Neural cell (in vitro differentiated cells): ENCODE measurements at regions not wholly inside any gene's neighbourhood (a gene's known extent, or its start where the extent isn't known, plus 50 kb on each side); places are given as distances from the start of the nearest gene placed in this dataset.
A peak's percentile ranks its signal among the peaks of the same experiment; 100 is the strongest.

Source experiments
- H2AFZ ChIP-seq: fragments of 200-600, 300-800 bp; sonication (generic), shearing (Covaris generic); 2 replicates; pipeline ENCODE4 v1.6.0; 2014; ENCODE audit warnings: low read depth, mild to moderate bottlenecking, antibody characterized with exemption, low read length, moderate library complexity
- H3F3A ChIP-seq: fragments of 200-600 bp; shearing (Covaris generic); 2 replicates; pipeline ENCODE4 v1.6.1; 2016; ENCODE audit warnings: mild to moderate bottlenecking, moderate library complexity, mixed read lengths, antibody characterized with exemption, low read length; ENCODE audit not compliant: insufficient read depth, poor library complexity, severe bottlenecking
- H3K27ac ChIP-seq: fragments of 200-600, 300-800 bp; sonication (generic), shearing (Covaris generic); 2 replicates; pipeline ENCODE4 v1.5.1; 2014; ENCODE audit warnings: mild to moderate bottlenecking, low read length, moderate library complexity
- H3K27me3 ChIP-seq: fragments of 300-800, 200-600 bp; sonication (generic), shearing (Covaris generic); 2 replicates; pipeline ENCODE4 v1.6.0; 2014; ENCODE audit warnings: mild to moderate bottlenecking, low read depth, low read length, moderate library complexity; ENCODE audit not compliant: insufficient read depth
- H3K36me3 ChIP-seq: fragments of 300-800, 200-600 bp; sonication (generic), shearing (Covaris generic); 2 replicates; pipeline ENCODE4 v1.5.1; 2014; ENCODE audit warnings: mild to moderate bottlenecking, antibody characterized with exemption, low read length, moderate library complexity; ENCODE audit not compliant: insufficient read depth
- H3K4me2 ChIP-seq: fragments of 300-800, 200-600 bp; sonication (generic), shearing (Covaris generic); 2 replicates; pipeline ENCODE4 v1.6.0; 2014; ENCODE audit warnings: mild to moderate bottlenecking, low read length
- H3K4me3 ChIP-seq: fragments of 300-800, 200-600 bp; sonication (generic), shearing (Covaris generic); 2 replicates; pipeline ENCODE4 v1.5.1; 2014; ENCODE audit warnings: mild to moderate bottlenecking, low read length, moderate library complexity
- H3K79me2 ChIP-seq: fragments of 200-600 bp; shearing (Covaris generic); replicated peaks from 2 replicates; pipeline ENCODE4 v1.6.0; 2014; ENCODE audit warnings: mild to moderate bottlenecking, low read length, moderate library complexity; ENCODE audit not compliant: insufficient read depth
- H3K9ac ChIP-seq: fragments of 300-800, 200-600 bp; sonication (generic), shearing (Covaris generic); 2 replicates; pipeline ENCODE4 v1.6.1; 2016; ENCODE audit warnings: mild to moderate bottlenecking, low read length, mixed read lengths
- H3K9me2 ChIP-seq: fragments of 200-600 bp; shearing (Covaris generic); 2 replicates; pipeline ENCODE4 v1.6.1; 2016; ENCODE audit warnings: mild to moderate bottlenecking, low read length, mixed read lengths; ENCODE audit not compliant: insufficient read depth
- H3K9me3 ChIP-seq: fragments of 200-600, 300-800 bp; sonication (generic), shearing (Covaris generic); 2 replicates; pipeline ENCODE4 v1.6.1; 2016; ENCODE audit warnings: mild to moderate bottlenecking, mixed run types, low read length, moderate library complexity, mixed read lengths
- H4K20me1 ChIP-seq: fragments of 200-600 bp; shearing (Covaris generic); 2 replicates; pipeline ENCODE4 v1.6.1; 2016; ENCODE audit warnings: mild to moderate bottlenecking, mixed run types; ENCODE audit not compliant: insufficient read depth
- CTCF ChIP-seq: fragments of 450-650 bp; IDR thresholded peaks from 2 replicates; pipeline ENCODE4 v1.5.1; 2014; ENCODE audit warnings: antibody characterized with exemption, mild to moderate bottlenecking, moderate library complexity; ENCODE audit not compliant: poor library complexity, severe bottlenecking
- EP300 ChIP-seq: fragments of 450-650 bp; conservative IDR thresholded peaks from 2 replicates; pipeline ENCODE4 v1.6.1; 2014; ENCODE audit warnings: antibody characterized with exemption, mild to moderate bottlenecking, moderate library complexity; ENCODE audit not compliant: poor library complexity, severe bottlenecking
- EZH2 ChIP-seq: fragments of 200-600, 300-800 bp; shearing (Covaris generic), sonication (generic); IDR thresholded peaks from 2 replicates; pipeline ENCODE4 v1.6.1; 2014; ENCODE audit warnings: antibody characterized with exemption, low read length, borderline replicate concordance, mild to moderate bottlenecking; ENCODE audit not compliant: insufficient read depth, poor library complexity, severe bottlenecking
- MXI1 ChIP-seq: fragments of 450-650 bp; conservative IDR thresholded peaks from 2 replicates; pipeline ENCODE4 v1.6.1; 2014; ENCODE audit warnings: antibody characterized with exemption, mild to moderate bottlenecking; ENCODE audit not compliant: poor library complexity, severe bottlenecking
- POLR2AphosphoS5 ChIP-seq: IDR thresholded peaks from 2 replicates; pipeline ENCODE4 v1.6.1; 2012
- RAD21 ChIP-seq: fragments of 450-650 bp; conservative IDR thresholded peaks from 2 replicates; pipeline ENCODE4 v1.6.1; 2014; ENCODE audit warnings: antibody characterized with exemption, mild to moderate bottlenecking, moderate library complexity
- REST ChIP-seq: IDR thresholded peaks from 2 replicates; pipeline ENCODE4 v1.6.1; 2012; ENCODE audit warnings: borderline replicate concordance
- SMC3 ChIP-seq: fragments of 450-650 bp; conservative IDR thresholded peaks from 2 replicates; pipeline ENCODE4 v1.6.1; 2014; ENCODE audit warnings: antibody characterized with exemption, mild to moderate bottlenecking, moderate library complexity; ENCODE audit not compliant: poor library complexity
- TAF1 ChIP-seq: IDR thresholded peaks from 2 replicates; pipeline ENCODE4 v1.6.1; 2012; ENCODE audit warnings: low read depth

GRCh38 chr10:10596256-10596655, 421.4 kb upstream of the CELF2 start:
- Histone ChIP-seq H2AFZ (no peak overlapping the region), H3K4me3 (no peak overlapping the region)

GRCh38 chr10:10598297-10598696, 419.4 kb upstream of the CELF2 start:
- Histone ChIP-seq H3K4me3 (no peak overlapping the region), H3K27me3 (no peaks in the 10 kb centered on the region), H3K79me2 (no peaks in the 10 kb centered on the region), H3K9me2 (no peaks in the 10 kb centered on the region), H3K9me3 (no peaks in the 10 kb centered on the region), H3K9ac (no peak overlapping the region), H4K20me1 (no peaks in the 10 kb centered on the region), H3K4me2 (no peak overlapping the region), H3K27ac (peak overlapping the region; percentile 20), H2AFZ (no peak overlapping the region), H3F3A (no peaks in the 10 kb centered on the region), H3K36me3 (no peaks in the 10 kb centered on the region)
- TF ChIP-seq EZH2: no peak
- no peak for TF ChIP-seq CTCF
- TF ChIP-seq REST: no peak
- no peak for TF ChIP-seq RAD21
- no peak for TF ChIP-seq EP300
- TF ChIP-seq SMC3: no peak
- TF ChIP-seq TAF1: no peak
- no peak for TF ChIP-seq POLR2AphosphoS5
- TF ChIP-seq MXI1: no peak

More at GRCh38 chr10:10596256-10596655, 421.4 kb upstream of the CELF2 start:
- Histone ChIP-seq H3K9ac (no peak overlapping the region), H3K79me2 (no peaks in the 10 kb centered on the region), H3K9me3 (no peaks in the 10 kb centered on the region), H3K27ac (no peak overlapping the region), H3F3A (no peaks in the 10 kb centered on the region), H3K9me2 (no peaks in the 10 kb centered on the region), H3K27me3 (no peaks in the 10 kb centered on the region), H4K20me1 (no peaks in the 10 kb centered on the region), H3K4me2 (no peak overlapping the region), H3K36me3 (no peaks in the 10 kb centered on the region)
- TF ChIP-seq POLR2AphosphoS5: no peak
- no peak for TF ChIP-seq EP300
- TF ChIP-seq SMC3: no peak
- no peak for TF ChIP-seq MXI1
- no peak for TF ChIP-seq TAF1
- TF ChIP-seq CTCF: no peak
- TF ChIP-seq RAD21: no peak
